Right atrium auricular region (tissue), 2 donors: ENCODE measurements at regions not wholly inside any gene's neighbourhood (a gene's known extent, or its start where the extent isn't known, plus 50 kb on each side); places are given as distances from the start of the nearest gene placed in this dataset.

Experiments used
- DNase-seq: peaks from one replicate; pipeline ENCODE4 v3.0.0-alpha.2; 2019; ENCODE audit warnings: low spot score
- H3K27ac ChIP-seq, 2 donors: fragments of 200-600 bp; sonication (generic); 1 replicate in 1 of 2; 2 replicates in 1 of 2; pipeline ENCODE4 v1.5.1; 2016 to 2019
- H3K27me3 ChIP-seq, 2 donors: fragments of 200-600 bp; sonication (generic); one replicate each; pipeline versions ENCODE4 v1.5.1 to v1.6.0; 2017 to 2019
- H3K36me3 ChIP-seq: fragments of 200-600 bp; sonication (generic); one replicate; pipeline ENCODE4 v1.5.1; 2016
- H3K4me1 ChIP-seq, 2 donors: fragments of 200-600 bp; sonication (generic); one replicate each; pipeline versions ENCODE4 v1.5.1 to v1.6.0; 2017 to 2019
- H3K4me3 ChIP-seq, 2 donors: fragments of 200-600 bp; sonication (generic); 1 replicate in 1 of 2; 2 replicates in 1 of 2; pipeline ENCODE4 v1.5.1; 2017 to 2019; ENCODE audit warnings: mild to moderate bottlenecking in 1 of 2, moderate library complexity in 1 of 2
- H3K9me3 ChIP-seq, 2 donors: fragments of 200-600 bp; sonication (generic); one replicate each; pipeline ENCODE4 v1.5.1; 2019
- CTCF ChIP-seq, 2 donors: fragments of 200-600 bp; sonication (generic); IDR thresholded peaks; one replicate each; pipeline ENCODE4 v1.5.1; 2019; ENCODE audit warnings: antibody characterized with exemption in 2 of 2

- Histone ChIP-seq H3K4me3 (no peak overlapping the region), H3K9me3 (no peaks in the 10 kb centered on the region), H3K27me3 (no peaks in the 10 kb centered on the region), H3K27ac (no peak overlapping the region), H3K4me1 (no peaks in the 10 kb centered on the region), H3K36me3 (no peaks in the 10 kb centered on the region)
- no peak for DNase-seq
- TF ChIP-seq CTCF (IDR thresholded peaks at IDR 0.05) = no peak
Measured at GRCh38 chr18:39611381-39612100, 2045.9 kb upstream of the CELF4 start.

DNA sequence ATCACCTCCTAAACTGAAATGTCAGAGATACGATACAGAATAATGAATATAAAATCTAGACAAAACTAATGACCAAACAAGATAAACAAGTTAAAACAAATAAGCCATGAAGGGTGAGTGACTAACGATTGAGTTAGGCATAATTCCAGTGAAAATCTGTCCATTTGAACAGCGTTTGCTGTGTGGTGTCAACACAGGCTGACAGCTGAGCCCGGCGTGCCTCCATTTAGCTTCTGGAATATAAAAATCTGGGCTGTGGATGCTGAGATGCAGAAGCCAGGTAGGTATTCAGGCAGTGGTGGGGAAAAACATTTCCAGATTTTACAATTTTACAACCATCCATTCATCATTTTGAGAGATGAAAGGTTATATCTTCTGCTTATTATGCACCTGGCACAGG lies 2041.4 kb upstream of the CELF4 start:
- Histone ChIP-seq H3K9me3 (no peaks in the 10 kb centered on the region), H3K4me3 (no peak overlapping the region), H3K36me3 (no peaks in the 10 kb centered on the region), H3K4me1 (no peaks in the 10 kb centered on the region), H3K27me3 (no peaks in the 10 kb centered on the region), H3K27ac (no peak overlapping the region)
- DNase-seq = no peak
- TF ChIP-seq CTCF (IDR thresholded peaks at IDR 0.05) = no peak

GRCh38 chr18:39604836-39605235 lies 2039.2 kb upstream of the CELF4 start:
- no peaks in the 10 kb centered on the region for H3K9me3 ChIP-seq
- no peaks in the 10 kb centered on the region for H3K27me3 ChIP-seq
- no peaks in the 10 kb centered on the region for H3K36me3 ChIP-seq
- no peak overlapping the region for H3K27ac ChIP-seq
- no peak overlapping the region for H3K4me3 ChIP-seq
- TF ChIP-seq CTCF (IDR thresholded peaks at IDR 0.05) = no peak
- DNase-seq = no peak
- no peaks in the 10 kb centered on the region for H3K4me1 ChIP-seq

- Histone ChIP-seq H3K27me3 (no peaks in the 10 kb centered on the region), H3K9me3 (no peaks in the 10 kb centered on the region), H3K36me3 (no peaks in the 10 kb centered on the region), H3K4me1 (no peaks in the 10 kb centered on the region), H3K4me3 (no peak overlapping the region), H3K27ac (no peak overlapping the region)
- no peak for TF ChIP-seq CTCF (IDR thresholded peaks at IDR 0.05)
- no peak for DNase-seq
Measured at GRCh38 chr18:39602131-39602530, 2036.5 kb upstream of the CELF4 start.

DNA sequence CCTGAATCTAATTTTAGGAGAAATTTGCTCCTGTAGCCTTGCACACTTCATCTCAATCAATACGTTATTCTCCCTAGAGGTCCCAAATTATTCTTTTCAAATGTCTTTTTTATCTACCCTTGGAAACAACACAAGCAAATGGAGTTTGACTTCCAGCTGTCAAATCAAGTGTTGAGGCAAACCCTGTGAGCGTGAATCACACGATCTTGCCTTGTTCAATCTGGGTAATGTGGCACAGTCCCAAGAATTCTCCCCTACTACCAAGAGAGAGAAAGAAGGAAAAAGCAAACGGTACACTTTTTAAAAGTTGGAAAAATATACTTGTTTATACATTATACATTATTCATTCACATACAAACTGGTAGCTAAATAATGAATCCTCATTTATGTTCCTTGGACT lies 2035.3 kb upstream of the CELF4 start:
- Histone ChIP-seq H3K36me3 (no peaks in the 10 kb centered on the region), H3K4me1 (no peaks in the 10 kb centered on the region), H3K4me3 (no peak overlapping the region), H3K27ac (no peak overlapping the region), H3K27me3 (no peaks in the 10 kb centered on the region), H3K9me3 (no peaks in the 10 kb centered on the region)
- TF ChIP-seq CTCF (IDR thresholded peaks at IDR 0.05) = no peak
- DNase-seq = no peak

DNA sequence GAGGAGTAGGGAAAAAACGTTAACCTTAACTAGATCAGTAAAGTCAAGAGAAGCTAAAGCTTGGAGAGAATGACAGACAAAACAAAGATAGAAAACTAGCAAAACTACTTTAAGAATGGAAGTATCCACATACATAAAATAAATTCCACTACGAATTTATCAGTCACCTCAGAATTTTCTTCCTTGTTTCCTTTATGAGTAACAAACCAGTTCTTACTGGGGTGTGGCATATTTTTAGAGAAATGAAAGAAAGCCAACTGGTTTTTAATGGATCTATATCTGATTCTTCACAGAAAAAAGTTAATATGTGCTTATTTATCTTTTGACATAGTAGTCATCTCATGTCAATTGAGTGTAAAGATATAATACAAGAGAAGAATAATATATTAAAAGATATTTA lies 2033.7 kb upstream of the CELF4 start:
- Histone ChIP-seq H3K9me3 (no peaks in the 10 kb centered on the region), H3K27ac (no peak overlapping the region), H3K4me1 (no peaks in the 10 kb centered on the region), H3K36me3 (no peaks in the 10 kb centered on the region), H3K4me3 (no peak overlapping the region), H3K27me3 (no peaks in the 10 kb centered on the region)
- TF ChIP-seq CTCF (IDR thresholded peaks at IDR 0.05) = no peak
- DNase-seq = no peak
